GM23248 (cell line): ENCODE measurements at regions not wholly inside any gene's neighbourhood (a gene's known extent, or its start where the extent isn't known, plus 50 kb on each side); places are given as distances from the start of the nearest gene placed in this dataset.

ENCODE experiments used
- DNase-seq: peaks from one replicate; pipeline ENCODE4 v3.0.0-alpha.2; 2015
- H2AFZ ChIP-seq: fragments of 200-600 bp; sonication (generic); 2 replicates; pipeline ENCODE4 v1.6.1; 2016; ENCODE audit warnings: antibody characterized with exemption
- H3F3A ChIP-seq: fragments of 200-600 bp; sonication (generic); 2 replicates; pipeline ENCODE4 v1.6.1; 2016; ENCODE audit warnings: mild to moderate bottlenecking, antibody characterized with exemption, mixed run types; ENCODE audit not compliant: insufficient read depth
- H3K27ac ChIP-seq: fragments of 200-600 bp; sonication (generic); 2 replicates; pipeline ENCODE4 v1.5.1; 2016; ENCODE audit warnings: mild to moderate bottlenecking
- H3K27me3 ChIP-seq: fragments of 200-600 bp; sonication (generic); replicated peaks from 2 replicates; pipeline ENCODE4 v1.6.1; 2016; ENCODE audit warnings: mild to moderate bottlenecking; ENCODE audit not compliant: insufficient read depth
- H3K36me3 ChIP-seq: fragments of 200-600 bp; sonication (generic); 2 replicates; pipeline ENCODE4 v1.6.1; 2016; ENCODE audit warnings: low read depth, mild to moderate bottlenecking
- H3K4me1 ChIP-seq: fragments of 200-600 bp; sonication (generic); 2 replicates; pipeline ENCODE4 v1.6.1; 2016; ENCODE audit warnings: mild to moderate bottlenecking; ENCODE audit not compliant: insufficient read depth
- H3K4me2 ChIP-seq: fragments of 200-600 bp; sonication (generic); one replicate; pipeline ENCODE4 v1.6.1; 2016; ENCODE audit warnings: mild to moderate bottlenecking; ENCODE audit not compliant: unreplicated experiment
- H3K4me3 ChIP-seq: fragments of 200-600 bp; sonication (generic); 2 replicates; pipeline ENCODE4 v1.5.1; 2016; ENCODE audit warnings: mild to moderate bottlenecking
- H3K79me2 ChIP-seq: fragments of 200-600 bp; sonication (generic); 2 replicates; pipeline ENCODE4 v1.6.1; 2016; ENCODE audit warnings: mild to moderate bottlenecking; ENCODE audit not compliant: insufficient read depth
- H3K9ac ChIP-seq: fragments of 200-600 bp; sonication (generic); 2 replicates; pipeline ENCODE4 v1.6.1; 2016; ENCODE audit warnings: mild to moderate bottlenecking
- H3K9me2 ChIP-seq: fragments of 200-600 bp; sonication (generic); 2 replicates; pipeline ENCODE4 v1.6.1; 2016; ENCODE audit warnings: mixed run types, mild to moderate bottlenecking, moderate library complexity; ENCODE audit not compliant: insufficient read depth
- H3K9me3 ChIP-seq: fragments of 200-600 bp; sonication (generic); one replicate; pipeline ENCODE4 v1.6.1; 2017; ENCODE audit warnings: low read depth
- H4K20me1 ChIP-seq: fragments of 200-600 bp; sonication (generic); 2 replicates; pipeline ENCODE4 v1.6.0; 2016; ENCODE audit not compliant: insufficient read depth
- EZH2 ChIP-seq: fragments of 200-600 bp; sonication (generic); IDR thresholded peaks from 2 replicates; pipeline ENCODE4 v1.6.1; 2018; ENCODE audit warnings: antibody characterized with exemption, mild to moderate bottlenecking; ENCODE audit not compliant: insufficient read depth, poor library complexity, severe bottlenecking
- EZH2phosphoT487 ChIP-seq: fragments of 200-600 bp; sonication (generic); IDR thresholded peaks from 2 replicates; pipeline ENCODE4 v1.6.1; 2018; ENCODE audit warnings: antibody characterized with exemption, moderate library complexity, mild to moderate bottlenecking, low read depth; ENCODE audit not compliant: insufficient read depth
- WGBS, 2 experiments: methylation state at CpG; one replicate each; pipeline ENCODE4 v1.1.6; 2015 to 2017; ENCODE audit warnings: low lambda C conversion rate in 2 of 2, low coverage in 1 of 2; ENCODE audit errors: missing lambda C conversion rate in 2 of 2; 5-methylcytosine and 5-hydroxymethylcytosine counted together
- in situ Hi-C: fragments of 300-500 bp; cut with MboI; formaldehyde crosslinking; loops from 2 replicates; pipeline ENCODE4 v1.15.0; 2020

DNA sequence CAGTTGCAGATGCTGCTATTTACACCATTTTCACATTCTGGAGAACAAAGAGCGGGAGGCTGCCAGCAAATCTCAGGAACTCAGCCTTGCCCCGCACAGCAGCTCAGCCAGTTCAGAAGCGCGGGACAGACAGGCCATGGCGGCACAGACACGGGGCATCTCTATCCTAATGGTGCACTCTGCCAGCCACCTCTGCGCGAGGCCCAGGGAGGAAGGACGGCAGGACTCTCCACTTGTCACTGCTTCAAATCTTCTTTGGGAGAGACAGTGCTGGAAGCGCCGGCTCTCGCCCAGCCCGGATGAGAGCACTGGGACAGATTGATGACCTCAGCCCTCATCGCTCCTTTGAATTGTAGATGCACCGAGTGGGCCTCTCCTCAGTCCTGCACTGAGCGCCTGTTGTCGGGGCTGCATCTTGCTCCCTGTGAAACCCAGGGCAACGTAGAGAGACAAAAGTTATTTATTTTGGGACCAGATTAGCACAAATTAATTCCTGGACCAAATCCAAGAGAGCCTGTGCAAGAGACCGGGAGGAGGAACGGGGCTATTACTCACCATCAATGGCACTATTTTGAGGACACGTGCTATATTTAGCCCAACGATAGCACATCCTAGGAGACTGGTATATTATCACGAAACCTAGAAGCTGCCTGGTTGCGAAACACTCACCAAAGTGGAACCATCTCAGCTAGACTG lies 211.4 kb upstream of the SMIM21 start:
- 0 out of 2 replicates have a peak overlapping the region, but pooled peaks have one; percentile 19 for H3K9ac ChIP-seq
- H3K79me2 ChIP-seq = no peaks in the 10 kb centered on the region
- peak overlapping the region; percentile 87 for H3K4me2 ChIP-seq
- 4 to 6% methylated on average over 24 of the region's 24 CpGs for WGBS, 2 experiments
- H3K9me2 ChIP-seq = no peaks in the 10 kb centered on the region
- TF ChIP-seq EZH2phosphoT487 (no peak), EZH2 (no peak)
- peaks cover 23% of the 10 kb centered on the region for H3F3A ChIP-seq
- no peaks in the 10 kb centered on the region for H3K36me3 ChIP-seq
- H3K4me1 ChIP-seq = peaks cover 11% of the 10 kb centered on the region
- no peak overlapping the region for H2AFZ ChIP-seq
- H3K27ac ChIP-seq = peak overlapping the region; percentile 30
- peak overlapping the region; percentile 56 for H3K4me3 ChIP-seq
- H4K20me1 ChIP-seq = no peaks in the 10 kb centered on the region
- H3K27me3 ChIP-seq = peaks cover 15% of the 10 kb centered on the region
- H3K9me3 ChIP-seq = no peaks in the 10 kb centered on the region
- peak; percentile 78 for DNase-seq
- in situ Hi-C loops = no loop called here

DNA sequence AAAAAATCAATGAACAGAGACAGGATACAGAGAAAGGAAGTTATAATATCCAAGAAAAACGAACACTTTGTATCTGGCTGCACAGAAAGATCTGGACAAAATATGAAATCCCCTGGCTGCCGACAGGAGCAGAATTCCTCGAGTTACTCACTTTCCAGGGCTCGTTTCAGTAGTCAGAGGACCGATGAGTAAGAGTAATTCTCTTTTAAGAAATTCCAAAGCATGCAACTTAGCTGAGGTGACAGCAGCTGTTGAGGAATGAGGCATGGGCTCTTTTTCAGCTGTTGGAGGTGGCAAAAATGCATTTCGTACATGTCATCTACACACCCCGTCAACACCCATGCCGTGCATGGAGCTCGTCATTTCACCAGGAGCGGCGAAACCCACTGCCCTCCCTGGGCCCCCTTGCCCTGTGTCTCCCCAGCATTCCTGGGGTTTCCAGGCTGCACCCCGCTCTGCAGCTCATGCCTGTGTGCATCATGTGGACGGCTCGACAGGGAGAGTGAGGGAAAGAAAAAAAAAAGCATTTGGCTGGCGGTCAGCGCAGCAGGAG lies 210.8 kb upstream of the SMIM21 start:
- no peaks in the 10 kb centered on the region for H3K9me3 ChIP-seq
- in situ Hi-C loops = no loop called here
- TF ChIP-seq EZH2 = no peak
- TF ChIP-seq EZH2phosphoT487 = no peak
- peak overlapping the region; percentile 30 for H3K27ac ChIP-seq
- WGBS, 2 experiments = 1% methylated on average over 16 of the region's 16 CpGs
- H3K36me3 ChIP-seq = no peaks in the 10 kb centered on the region
- no peaks in the 10 kb centered on the region for H4K20me1 ChIP-seq
- no peaks in the 10 kb centered on the region for H3K9me2 ChIP-seq
- H3K9ac ChIP-seq = 0 out of 2 replicates have a peak overlapping the region, but pooled peaks have one; percentile 19
- peak overlapping the region; percentile 56 for H3K4me3 ChIP-seq
- peak overlapping the region; percentile 87 for H3K4me2 ChIP-seq
- H3K79me2 ChIP-seq = no peaks in the 10 kb centered on the region
- H3K4me1 ChIP-seq = peaks cover 11% of the 10 kb centered on the region
- H3K27me3 ChIP-seq = peaks cover 22% of the 10 kb centered on the region
- H3F3A ChIP-seq = peaks cover 23% of the 10 kb centered on the region
- DNase-seq = peak; percentile 93
- H2AFZ ChIP-seq = no peak overlapping the region

DNA sequence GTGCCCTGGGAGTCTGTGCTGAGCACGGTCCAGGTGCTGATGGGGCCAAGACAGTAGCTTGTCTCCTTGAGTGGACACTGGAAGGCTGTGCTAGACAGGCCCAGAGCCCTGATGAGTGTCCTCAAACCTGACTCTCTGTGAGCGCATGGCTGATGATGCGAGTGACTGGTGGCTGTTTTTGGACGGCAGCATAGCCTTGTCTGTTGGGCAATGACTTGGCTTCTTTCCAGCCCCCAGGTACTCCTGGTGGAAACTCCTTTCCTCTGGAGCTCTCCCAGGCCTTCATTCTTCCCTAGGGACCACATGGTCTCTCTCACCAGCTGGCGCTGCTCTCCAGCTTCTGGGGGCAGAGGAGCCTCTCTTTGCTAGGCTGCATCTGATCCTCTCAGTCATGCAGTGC lies 207.6 kb upstream of the SMIM21 start:
- DNase-seq = no peak
- no peak overlapping the region for H3K27ac ChIP-seq
- H3K9me2 ChIP-seq = no peaks in the 10 kb centered on the region
- no peak overlapping the region for H3K4me2 ChIP-seq
- TF ChIP-seq EZH2 = no peak
- TF ChIP-seq EZH2phosphoT487 = no peak
- peaks cover 23% of the 10 kb centered on the region for H3F3A ChIP-seq
- peaks cover 16% of the 10 kb centered on the region for H3K27me3 ChIP-seq
- 70 to 77% methylated on average over 5 of the region's 5 CpGs for WGBS, 2 experiments
- no peaks in the 10 kb centered on the region for H3K9me3 ChIP-seq
- no peaks in the 10 kb centered on the region for H3K36me3 ChIP-seq
- H4K20me1 ChIP-seq = no peaks in the 10 kb centered on the region
- no peak overlapping the region for H3K9ac ChIP-seq
- no peaks in the 10 kb centered on the region for H3K79me2 ChIP-seq
- H3K4me3 ChIP-seq = no peak overlapping the region
- in situ Hi-C loops = no loop called here
- H2AFZ ChIP-seq = no peak overlapping the region
- H3K4me1 ChIP-seq = peaks cover 11% of the 10 kb centered on the region

DNA sequence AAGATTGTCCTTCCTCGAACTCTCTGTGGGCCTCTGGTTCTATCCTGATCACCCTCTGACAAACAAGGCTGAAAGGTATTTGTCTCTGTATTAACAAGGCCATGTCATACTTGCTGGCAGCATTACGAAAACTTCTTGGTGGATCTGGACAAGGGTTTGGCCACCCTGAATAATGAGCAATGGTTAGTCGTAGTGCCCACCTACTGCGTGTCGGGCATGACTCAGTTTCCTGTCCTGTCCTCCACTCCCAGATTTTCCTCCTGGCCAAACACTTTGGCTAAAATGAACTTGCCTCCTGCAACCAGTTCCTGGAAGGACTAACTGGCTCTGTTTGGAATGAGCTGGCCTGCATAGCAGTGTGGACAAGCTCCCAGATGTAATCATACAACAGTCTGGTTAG lies 198.5 kb upstream of the SMIM21 start:
- no peaks in the 10 kb centered on the region for H3K27me3 ChIP-seq
- peaks cover 10% of the 10 kb centered on the region; the same call in 1 of the 2 replicates for H3F3A ChIP-seq
- DNase-seq = peak; percentile 74
- no peak overlapping the region for H3K4me2 ChIP-seq
- no peak overlapping the region for H2AFZ ChIP-seq
- no peak for TF ChIP-seq EZH2
- no peak for TF ChIP-seq EZH2phosphoT487
- no peaks in the 10 kb centered on the region for H3K79me2 ChIP-seq
- in situ Hi-C loops = no loop called here
- 4 to 9% methylated on average over 5 of the region's 5 CpGs for WGBS, 2 experiments
- no peaks in the 10 kb centered on the region for H3K9me2 ChIP-seq
- H3K36me3 ChIP-seq = no peaks in the 10 kb centered on the region
- H3K4me3 ChIP-seq = no peak overlapping the region
- peaks cover 13% of the 10 kb centered on the region for H3K4me1 ChIP-seq
- peak overlapping the region; percentile 18; the same call in 1 of the 2 replicates for H3K27ac ChIP-seq
- H3K9me3 ChIP-seq = no peaks in the 10 kb centered on the region
- H4K20me1 ChIP-seq = no peaks in the 10 kb centered on the region
- H3K9ac ChIP-seq = no peak overlapping the region
